ENCODE measurements at regions not wholly inside any gene's neighbourhood (a gene's known extent, or its start where the extent isn't known, plus 50 kb on each side); places are given as distances from the start of the nearest gene placed in this dataset.

- TF ChIP-seq CTCF (IDR thresholded peaks at IDR 0.05; ENCODE audit: partially characterized antibody, unreplicated experiment): no peak
- peaks cover 2% of the 10 kb centered on the region for H3K27me3 Mint-ChIP-seq (ENCODE audit: unreplicated experiment)
- H3K4me3 Mint-ChIP-seq (ENCODE audit: unreplicated experiment): no peak overlapping the region
- no peaks in the 10 kb centered on the region for H3K9me3 Mint-ChIP-seq (ENCODE audit: unreplicated experiment)
- no peaks in the 10 kb centered on the region for H3K4me1 Mint-ChIP-seq (ENCODE audit: low read depth, unreplicated experiment)
- no peak for DNase-seq
- no peak overlapping the region for H3K27ac Mint-ChIP-seq (ENCODE audit: unreplicated experiment)
- H3K36me3 Mint-ChIP-seq (ENCODE audit: unreplicated experiment): no peaks in the 10 kb centered on the region
These were observed 106.8 kb downstream of the FOXB1 start for GRCh38 chr15:60110909-60111308.

- Mint-ChIP-seq H3K27ac (ENCODE audit: unreplicated experiment) (no peak overlapping the region), H3K36me3 (ENCODE audit: unreplicated experiment) (no peaks in the 10 kb centered on the region), H3K4me1 (ENCODE audit: low read depth, unreplicated experiment) (peaks cover 8% of the 10 kb centered on the region), H3K27me3 (ENCODE audit: unreplicated experiment) (no peaks in the 10 kb centered on the region), H3K4me3 (ENCODE audit: unreplicated experiment) (no peak overlapping the region), H3K9me3 (ENCODE audit: unreplicated experiment) (no peaks in the 10 kb centered on the region)
- no peak for DNase-seq
- TF ChIP-seq CTCF (IDR thresholded peaks at IDR 0.05; ENCODE audit: partially characterized antibody, unreplicated experiment): no peak
These were observed 111.7 kb downstream of the FOXB1 start for GRCh38 chr15:60115579-60116380.

- no peak overlapping the region for H3K4me3 Mint-ChIP-seq (ENCODE audit: unreplicated experiment)
These were observed 112.5 kb downstream of the FOXB1 start for GRCh38 chr15:60116456-60117089.

GRCh38 chr15:60118146-60118545 is 114.0 kb downstream of the FOXB1 start:
- DNase-seq: no peak
- peaks cover 8% of the 10 kb centered on the region for H3K4me1 Mint-ChIP-seq (ENCODE audit: low read depth, unreplicated experiment)
- H3K4me3 Mint-ChIP-seq (ENCODE audit: unreplicated experiment): peak overlapping the region; percentile 7
- no peaks in the 10 kb centered on the region for H3K9me3 Mint-ChIP-seq (ENCODE audit: unreplicated experiment)
- no peak overlapping the region for H3K27ac Mint-ChIP-seq (ENCODE audit: unreplicated experiment)
- no peak for TF ChIP-seq CTCF (IDR thresholded peaks at IDR 0.05; ENCODE audit: partially characterized antibody, unreplicated experiment)
- H3K27me3 Mint-ChIP-seq (ENCODE audit: unreplicated experiment): no peaks in the 10 kb centered on the region
- H3K36me3 Mint-ChIP-seq (ENCODE audit: unreplicated experiment): no peaks in the 10 kb centered on the region

More at GRCh38 chr15:60116456-60117089, 112.5 kb downstream of the FOXB1 start:
- no peak for TF ChIP-seq CTCF (IDR thresholded peaks at IDR 0.05; ENCODE audit: partially characterized antibody, unreplicated experiment)
- Mint-ChIP-seq H3K4me1 (ENCODE audit: low read depth, unreplicated experiment) (peaks cover 8% of the 10 kb centered on the region), H3K36me3 (ENCODE audit: unreplicated experiment) (no peaks in the 10 kb centered on the region), H3K27me3 (ENCODE audit: unreplicated experiment) (no peaks in the 10 kb centered on the region), H3K27ac (ENCODE audit: unreplicated experiment) (no peak overlapping the region), H3K9me3 (ENCODE audit: unreplicated experiment) (no peaks in the 10 kb centered on the region)
- DNase-seq: no peak

GRCh38 chr15:60118626-60119025 is 114.5 kb downstream of the FOXB1 start:
- Mint-ChIP-seq H3K27me3 (ENCODE audit: unreplicated experiment) (no peaks in the 10 kb centered on the region), H3K4me1 (ENCODE audit: low read depth, unreplicated experiment) (peaks cover 8% of the 10 kb centered on the region), H3K36me3 (ENCODE audit: unreplicated experiment) (no peaks in the 10 kb centered on the region), H3K27ac (ENCODE audit: unreplicated experiment) (no peak overlapping the region), H3K4me3 (ENCODE audit: unreplicated experiment) (peak overlapping the region; percentile 7), H3K9me3 (ENCODE audit: unreplicated experiment) (no peaks in the 10 kb centered on the region)
- TF ChIP-seq CTCF (IDR thresholded peaks at IDR 0.05; ENCODE audit: partially characterized antibody, unreplicated experiment): no peak
- DNase-seq: no peak

Data from glutamatergic neuron (in vitro differentiated cells).